ENCODE measurements at regions not wholly inside any gene's neighbourhood (a gene's known extent, or its start where the extent isn't known, plus 50 kb on each side); places are given as distances from the start of the nearest gene placed in this dataset.

GRCh38 chr2:120901201-120901600 lies 165.5 kb downstream of the GLI2 start:
- Histone ChIP-seq H2AFZ (ENCODE audit: low read depth, low read length) (no peak overlapping the region), H3K9ac (ENCODE audit: low read length) (no peak overlapping the region), H3K27me3 (ENCODE audit: insufficient read depth, low read depth, low read length) (no peaks in the 10 kb centered on the region), H3K36me3 (ENCODE audit: insufficient read depth, low read length) (no peaks in the 10 kb centered on the region), H3K9me2 (ENCODE audit: insufficient read depth, low read length) (no peaks in the 10 kb centered on the region), H3F3A (ENCODE audit: insufficient read depth, low read length, poor library complexity, severe bottlenecking) (no peaks in the 10 kb centered on the region), H3K4me3 (ENCODE audit: low read length) (no peak overlapping the region), H3K27ac (ENCODE audit: low read length) (no peak overlapping the region), H3K4me2 (ENCODE audit: low read length) (no peak overlapping the region), H3K79me2 (replicated peaks; ENCODE audit: insufficient read depth, low read length) (peaks cover 8% of the 10 kb centered on the region), H3K9me3 (ENCODE audit: low read length) (no peaks in the 10 kb centered on the region), H4K20me1 (ENCODE audit: insufficient read depth) (no peaks in the 10 kb centered on the region)
- TF ChIP-seq REST (IDR thresholded peaks at IDR 0.05; ENCODE audit: borderline replicate concordance) (no peak), MXI1 (conservative IDR thresholded peaks at IDR 0.05; ENCODE audit: poor library complexity, severe bottlenecking) (no peak), EP300 (conservative IDR thresholded peaks at IDR 0.05; ENCODE audit: poor library complexity, severe bottlenecking) (no peak), CTCF (IDR thresholded peaks at IDR 0.05; ENCODE audit: poor library complexity, severe bottlenecking) (no peak), EZH2 (IDR thresholded peaks at IDR 0.05; ENCODE audit: borderline replicate concordance, insufficient read depth, low read length, poor library complexity, severe bottlenecking) (no peak), TAF1 (IDR thresholded peaks at IDR 0.05; ENCODE audit: low read depth) (no peak), RAD21 (conservative IDR thresholded peaks at IDR 0.05) (no peak), SMC3 (conservative IDR thresholded peaks at IDR 0.05; ENCODE audit: poor library complexity) (no peak), POLR2AphosphoS5 (IDR thresholded peaks at IDR 0.05) (no peak)

DNA sequence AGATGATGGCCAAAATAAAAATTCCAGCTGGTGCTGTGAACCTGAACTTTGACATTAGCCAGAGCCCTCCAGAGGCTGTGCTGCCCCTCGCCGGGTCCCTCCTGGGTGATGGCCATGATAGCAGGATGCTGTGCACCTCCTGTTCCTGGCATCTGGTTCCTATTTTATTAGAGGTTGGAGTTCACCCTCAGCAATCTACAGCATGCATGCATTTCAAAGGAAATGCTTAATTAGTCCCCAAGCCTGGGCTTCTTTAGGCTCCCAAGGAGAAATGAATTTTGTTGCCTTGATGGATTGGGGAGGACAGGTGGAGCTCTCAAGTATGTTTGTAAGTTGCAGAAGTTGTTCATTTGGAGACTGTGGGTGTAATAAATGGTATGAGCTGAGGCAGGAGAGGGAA lies 166.9 kb downstream of the GLI2 start:
- no peaks in the 10 kb centered on the region for H3K9me2 ChIP-seq (ENCODE audit: insufficient read depth, low read length)
- H3F3A ChIP-seq (ENCODE audit: insufficient read depth, low read length, poor library complexity, severe bottlenecking): no peaks in the 10 kb centered on the region
- no peak overlapping the region for H3K4me2 ChIP-seq (ENCODE audit: low read length)
- no peak overlapping the region for H3K27ac ChIP-seq (ENCODE audit: low read length)
- no peaks in the 10 kb centered on the region for H3K9me3 ChIP-seq (ENCODE audit: low read length)
- H3K9ac ChIP-seq (ENCODE audit: low read length): no peak overlapping the region
- H2AFZ ChIP-seq (ENCODE audit: low read depth, low read length): no peak overlapping the region
- no peak overlapping the region for H3K4me3 ChIP-seq (ENCODE audit: low read length)
- H3K79me2 ChIP-seq (replicated peaks; ENCODE audit: insufficient read depth, low read length): peaks cover 2% of the 10 kb centered on the region
- H3K36me3 ChIP-seq (ENCODE audit: insufficient read depth, low read length): no peaks in the 10 kb centered on the region
- H3K27me3 ChIP-seq (ENCODE audit: insufficient read depth, low read depth, low read length): no peaks in the 10 kb centered on the region
- no peaks in the 10 kb centered on the region for H4K20me1 ChIP-seq (ENCODE audit: insufficient read depth)
- no peak for TF ChIP-seq SMC3 (conservative IDR thresholded peaks at IDR 0.05; ENCODE audit: poor library complexity)
- no peak for TF ChIP-seq REST (IDR thresholded peaks at IDR 0.05; ENCODE audit: borderline replicate concordance)
- TF ChIP-seq TAF1 (IDR thresholded peaks at IDR 0.05; ENCODE audit: low read depth): no peak
- TF ChIP-seq CTCF (IDR thresholded peaks at IDR 0.05; ENCODE audit: poor library complexity, severe bottlenecking): no peak
- no peak for TF ChIP-seq EP300 (conservative IDR thresholded peaks at IDR 0.05; ENCODE audit: poor library complexity, severe bottlenecking)

Measured in neural cell (in vitro differentiated cells).